HG02623 (cell line): ENCODE measurements at regions not wholly inside any gene's neighbourhood (a gene's known extent, or its start where the extent isn't known, plus 50 kb on each side); places are given as distances from the start of the nearest gene placed in this dataset.

ENCODE experiments used
- ATAC-seq: cut with Tn5 transposase; IDR thresholded peaks from one replicate; pipeline ENCODE4 v1.9.1; 2021; ENCODE audit warnings: moderate library complexity; ENCODE audit not compliant: unreplicated experiment

GRCh38 chr6:169881976-169882375 is 130.6 kb downstream of the ERMARD start:
- no peak for ATAC-seq

GRCh38 chr6:169881398-169881797 is 130.0 kb downstream of the ERMARD start:
- ATAC-seq: no peak

GRCh38 chr6:169880516-169880915 is 129.1 kb downstream of the ERMARD start:
- no peak for ATAC-seq

- ATAC-seq: no peak
Observed at GRCh38 chr6:169869301-169869700, 117.9 kb downstream of the ERMARD start.

GRCh38 chr6:169868458-169868857 is 117.0 kb downstream of the ERMARD start:
- no peak for ATAC-seq

- ATAC-seq: no peak
Observed at GRCh38 chr6:169867751-169868191, 116.3 kb downstream of the ERMARD start.

- ATAC-seq: no peak
Observed at GRCh38 chr6:169866668-169867521, 115.5 kb downstream of the ERMARD start.

- ATAC-seq: no peak
Observed at GRCh38 chr6:169866140-169866534, 114.7 kb downstream of the ERMARD start.

- no peak for ATAC-seq
Observed at GRCh38 chr6:169865346-169866139, 114.1 kb downstream of the ERMARD start.

- no peak for ATAC-seq
Observed at GRCh38 chr6:169864148-169865020, 113.0 kb downstream of the ERMARD start.

- no peak for ATAC-seq
Observed at GRCh38 chr6:169863710-169864109, 112.3 kb downstream of the ERMARD start.

- ATAC-seq: no peak
Observed at GRCh38 chr6:169862892-169863525, 111.6 kb downstream of the ERMARD start.

- no peak for ATAC-seq
Observed at GRCh38 chr6:169862043-169862891, 110.8 kb downstream of the ERMARD start.

GRCh38 chr6:169861431-169862042 is 110.1 kb downstream of the ERMARD start:
- ATAC-seq: no peak

GRCh38 chr6:169859978-169860703 is 108.7 kb downstream of the ERMARD start:
- no peak for ATAC-seq

GRCh38 chr6:169859401-169859977 is 108.1 kb downstream of the ERMARD start:
- ATAC-seq: no peak

GRCh38 chr6:169858935-169859351 is 107.5 kb downstream of the ERMARD start:
- no peak for ATAC-seq

- ATAC-seq: no peak
Observed at GRCh38 chr6:169858293-169858934, 107.0 kb downstream of the ERMARD start.
